HuH-7 (cell line): ENCODE measurements at regions not wholly inside any gene's neighbourhood (a gene's known extent, or its start where the extent isn't known, plus 50 kb on each side); places are given as distances from the start of the nearest gene placed in this dataset.
"Not testable (repeated sequence)": the region's sequence is repeated elsewhere in the genome, so short reads cannot be mapped to it uniquely, and the experiment has no call there.

Experiments
- DNase-seq: peaks from one replicate; pipeline ENCODE4 v3.0.0; 2011; ENCODE audit warnings: low spot score

DNA sequence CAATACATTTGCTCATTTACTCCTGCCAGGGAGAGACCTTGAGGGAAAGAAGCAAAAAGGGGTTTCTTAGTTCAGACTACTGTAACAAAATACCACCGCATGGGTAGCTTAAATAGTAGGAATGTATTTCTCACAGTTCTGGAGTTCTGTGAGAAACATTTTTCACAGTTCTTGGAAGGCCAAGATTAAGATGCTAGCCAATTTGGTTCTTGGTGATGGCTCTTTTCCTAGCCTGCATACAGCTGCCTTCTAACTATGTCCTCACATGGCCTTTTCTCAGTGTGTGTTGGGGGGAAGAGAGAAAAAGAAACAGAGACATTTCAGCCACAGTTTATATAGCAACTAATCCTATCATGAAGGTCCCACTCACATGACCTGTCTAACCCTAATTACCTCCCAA lies 1644.7 kb upstream of the C9orf72 start:
- no peak for DNase-seq

GRCh38 chr9:29220596-29221251 lies 1647.4 kb upstream of the C9orf72 start:
- no peak for DNase-seq

- no peak for DNase-seq
These were observed 1655.3 kb upstream of the C9orf72 start for GRCh38 chr9:29228558-29228957.

- DNase-seq = no peak
These were observed 1657.7 kb upstream of the C9orf72 start for GRCh38 chr9:29230931-29231330.

DNA sequence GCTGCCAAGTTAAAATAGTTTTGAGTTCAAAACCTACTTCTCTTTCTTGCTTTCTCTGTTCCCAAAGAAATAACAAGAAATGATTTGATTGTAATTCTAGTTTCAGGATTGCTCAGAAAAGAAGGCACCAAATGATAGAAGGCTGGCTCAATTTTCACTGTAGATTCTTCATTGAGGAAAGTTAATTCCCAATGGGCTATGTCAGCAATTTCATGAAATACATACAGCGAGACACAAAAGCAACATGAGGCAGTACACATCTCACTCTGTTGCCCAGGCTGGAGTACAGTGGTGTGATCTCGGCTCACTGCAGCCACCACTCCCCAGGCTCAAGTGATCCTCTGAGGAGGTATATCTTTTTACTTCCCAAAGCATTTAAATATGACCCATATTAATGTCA lies 1659.9 kb upstream of the C9orf72 start:
- DNase-seq = no peak

- DNase-seq = no peak
These were observed 1668.0 kb upstream of the C9orf72 start for GRCh38 chr9:29241320-29241719.

- no peak for DNase-seq
These were observed 1672.1 kb upstream of the C9orf72 start for GRCh38 chr9:29245351-29245750.

GRCh38 chr9:29270400-29270799 lies 1697.1 kb upstream of the C9orf72 start:
- not testable (repeated sequence) for DNase-seq

DNA sequence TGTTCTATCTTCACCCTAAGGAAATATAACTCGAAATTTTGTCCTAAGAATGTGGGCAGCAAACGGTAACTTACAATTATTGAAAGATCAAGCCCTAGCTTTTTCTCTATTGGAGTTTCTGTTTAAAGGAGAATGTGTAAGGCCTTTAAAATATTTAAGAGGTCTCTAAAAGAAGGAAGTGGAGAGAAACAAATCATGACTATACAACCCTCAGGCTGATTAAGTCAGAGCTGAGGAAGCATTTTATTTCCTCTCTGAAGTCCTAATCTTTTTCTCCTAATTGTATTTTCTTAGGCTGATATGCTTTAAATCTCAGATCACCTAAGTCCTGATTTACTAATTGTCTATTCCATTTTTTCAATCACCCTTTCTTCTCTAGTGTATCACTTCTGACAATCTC lies 1708.8 kb upstream of the C9orf72 start:
- DNase-seq = no peak

DNA sequence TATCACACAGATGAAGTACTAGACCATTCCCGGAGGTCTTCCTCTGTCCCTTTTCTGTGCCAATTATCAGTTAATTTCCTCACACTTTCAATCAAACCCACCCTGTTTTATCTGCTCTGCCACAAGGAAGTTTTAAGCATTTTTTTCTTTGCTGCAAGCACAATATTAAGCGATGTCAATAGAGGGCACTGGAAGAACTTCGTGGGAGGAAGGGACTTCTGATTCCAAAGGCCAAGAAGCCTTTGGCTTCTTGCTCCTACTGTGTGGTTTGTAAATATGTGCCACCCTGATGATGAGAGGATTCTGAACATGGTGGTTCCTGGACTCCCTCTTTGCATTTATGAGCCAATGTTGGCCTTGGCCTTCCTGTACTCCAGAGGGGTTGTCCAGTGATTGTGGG lies 1712.5 kb upstream of the C9orf72 start:
- DNase-seq = no peak

GRCh38 chr9:29289365-29289764 lies 1716.1 kb upstream of the C9orf72 start:
- DNase-seq = no peak

GRCh38 chr9:29290516-29290915 lies 1717.2 kb upstream of the C9orf72 start:
- DNase-seq = no peak

GRCh38 chr9:29297592-29297991 lies 1724.3 kb upstream of the C9orf72 start:
- DNase-seq = no peak

GRCh38 chr9:29311221-29311620 lies 1737.9 kb upstream of the C9orf72 start:
- no peak for DNase-seq

DNA sequence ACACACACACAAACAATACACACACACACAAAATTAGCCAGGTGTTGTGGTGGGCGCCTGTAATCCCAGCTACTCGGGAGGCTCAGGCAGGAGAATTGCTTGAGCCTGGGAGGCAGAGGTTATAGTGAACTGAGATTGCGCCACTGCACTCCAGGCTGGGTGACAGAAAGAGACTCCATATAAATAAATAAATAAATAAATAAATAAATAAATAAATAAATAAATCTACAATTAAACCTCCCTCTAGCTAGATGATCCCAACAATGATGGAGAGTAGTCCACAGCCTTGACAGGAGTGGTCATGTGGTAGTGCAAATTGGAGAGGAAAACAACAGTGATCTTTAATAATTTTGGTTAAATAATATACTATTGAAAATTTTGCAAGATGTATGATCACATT lies 1739.0 kb upstream of the C9orf72 start:
- DNase-seq = no peak

GRCh38 chr9:29319736-29320513 lies 1746.6 kb upstream of the C9orf72 start:
- DNase-seq = no peak

DNA sequence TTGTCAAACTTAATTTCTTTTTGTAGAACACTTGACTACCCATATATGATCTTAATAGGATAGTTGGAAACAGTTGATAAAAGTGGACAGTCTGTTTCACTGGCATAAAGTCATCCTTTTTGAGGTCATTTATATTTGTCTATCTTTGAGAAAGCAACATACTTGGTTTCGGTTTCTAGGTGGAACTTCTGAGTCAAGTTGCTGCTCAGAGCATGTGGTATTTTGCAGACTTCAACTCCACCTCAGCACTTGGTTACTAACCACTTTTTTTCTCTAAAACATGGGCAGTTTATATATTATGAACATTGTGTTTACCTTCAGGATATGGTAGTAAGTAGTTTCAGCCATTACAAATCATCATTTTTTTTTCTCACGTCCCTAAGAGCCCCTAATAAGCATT lies 1749.0 kb upstream of the C9orf72 start:
- DNase-seq = no peak

DNA sequence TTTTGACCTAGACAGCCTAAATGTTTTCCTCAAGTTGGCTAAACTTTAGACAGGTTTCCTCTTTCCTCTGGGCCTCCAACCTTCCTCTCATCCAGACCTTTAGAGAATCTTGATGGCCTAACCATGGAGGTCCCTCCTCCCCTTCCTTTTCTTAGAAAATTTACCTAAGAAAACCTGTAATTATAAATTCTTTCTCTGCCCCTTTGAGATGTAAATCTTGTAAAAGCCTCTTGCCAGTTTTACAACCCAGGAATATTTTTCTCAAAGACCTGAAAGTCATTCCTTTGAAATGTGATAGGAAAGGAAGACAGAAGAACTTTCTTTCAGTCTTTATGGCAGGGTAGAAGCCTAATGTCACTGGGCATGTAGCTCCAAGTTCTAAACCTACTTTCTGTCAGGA lies 1752.6 kb upstream of the C9orf72 start:
- DNase-seq = no peak

- DNase-seq = no peak
These were observed 1759.5 kb upstream of the C9orf72 start for GRCh38 chr9:29332789-29333188.

- DNase-seq = no peak
These were observed 1763.0 kb upstream of the C9orf72 start for GRCh38 chr9:29336281-29336680.

DNA sequence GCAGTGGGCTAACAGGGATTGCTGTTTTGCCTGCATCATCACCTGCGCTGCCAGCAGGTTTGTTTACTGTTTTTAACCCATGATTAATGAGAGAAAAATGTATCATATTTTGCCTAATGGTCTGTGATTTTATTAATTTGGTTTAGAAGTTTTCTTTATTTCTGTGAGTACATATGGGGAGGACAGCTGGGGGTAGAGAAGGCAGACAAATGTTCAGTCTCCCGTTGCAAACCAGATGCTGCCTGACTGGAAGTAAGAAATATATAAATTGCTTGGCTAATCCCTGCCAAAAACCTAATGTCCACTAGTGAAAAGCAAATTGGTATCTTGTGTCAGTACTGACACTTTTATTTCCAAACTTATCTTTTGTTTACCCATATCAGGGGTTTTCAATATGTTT lies 1766.1 kb upstream of the C9orf72 start:
- DNase-seq = no peak

- no peak for DNase-seq
These were observed 1775.7 kb upstream of the C9orf72 start for GRCh38 chr9:29348999-29349398.

DNA sequence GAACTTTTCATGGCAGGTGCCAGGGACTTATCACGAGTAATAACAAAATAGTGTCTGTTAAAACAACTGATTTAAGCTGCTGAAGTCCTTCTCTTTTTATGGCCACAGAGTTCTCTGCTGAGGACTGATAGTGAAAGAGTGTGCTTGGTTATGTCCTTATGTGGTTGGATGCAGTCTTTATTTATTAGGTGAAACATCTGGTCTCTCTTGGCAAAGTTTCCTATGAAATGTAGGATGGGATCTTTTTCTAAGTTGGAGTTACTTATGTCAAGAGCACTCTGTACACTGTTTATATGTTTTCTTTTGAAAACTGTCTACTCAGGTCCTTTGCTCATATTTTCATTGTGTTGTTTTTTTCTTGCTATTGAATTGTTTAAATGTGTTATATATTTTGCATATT lies 1816.1 kb upstream of the C9orf72 start:
- DNase-seq = no peak

GRCh38 chr9:29390859-29391258 lies 1817.6 kb upstream of the C9orf72 start:
- no peak for DNase-seq
